ENCODE measurements at regions not wholly inside any gene's neighbourhood (a gene's known extent, or its start where the extent isn't known, plus 50 kb on each side); places are given as distances from the start of the nearest gene placed in this dataset.
A peak's percentile ranks its signal among the peaks of the same experiment; 100 is the strongest.

DNA sequence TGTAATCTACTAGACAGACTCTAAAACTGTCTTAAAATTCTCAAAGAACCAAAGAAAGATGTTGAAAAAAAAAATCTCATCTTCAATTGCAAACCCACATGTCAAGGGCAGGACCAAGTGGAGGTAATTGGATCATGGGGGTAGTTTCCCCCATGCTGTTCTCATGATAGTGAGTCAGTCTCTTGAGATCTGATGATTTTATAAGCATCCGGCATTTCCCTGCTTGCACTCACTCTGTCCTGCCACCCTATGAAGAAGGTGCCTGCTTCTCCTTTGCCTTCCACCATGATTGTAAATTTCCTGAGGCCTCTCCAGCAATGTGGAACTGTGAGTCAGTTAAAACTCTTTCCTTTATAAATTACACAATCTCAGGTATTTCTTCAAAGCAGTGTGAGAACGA lies 257.0 kb downstream of the HHIPL2 start:
- DNase-seq (ENCODE audit: low spot score): no peak

DNA sequence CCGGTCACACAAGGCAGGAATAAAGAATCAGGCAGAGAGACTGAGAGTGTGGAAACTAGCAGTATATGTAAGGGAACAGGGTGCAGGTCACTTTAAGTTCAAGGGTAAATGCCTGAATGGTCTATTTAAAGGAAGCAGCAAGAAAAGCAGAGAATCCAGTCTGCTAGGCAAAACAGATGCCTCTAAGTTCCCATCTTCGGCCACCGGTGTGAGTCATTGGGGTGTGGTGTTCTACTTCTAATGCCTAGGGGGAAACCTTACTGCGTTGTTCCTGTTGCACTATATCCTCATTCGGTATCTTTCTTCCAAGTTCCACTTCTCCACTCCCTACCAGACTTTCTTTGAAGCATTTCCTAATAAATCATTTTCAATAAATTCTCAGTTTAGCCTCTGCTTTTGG lies 259.9 kb downstream of the HHIPL2 start:
- no peak for DNase-seq (ENCODE audit: low spot score)

DNA sequence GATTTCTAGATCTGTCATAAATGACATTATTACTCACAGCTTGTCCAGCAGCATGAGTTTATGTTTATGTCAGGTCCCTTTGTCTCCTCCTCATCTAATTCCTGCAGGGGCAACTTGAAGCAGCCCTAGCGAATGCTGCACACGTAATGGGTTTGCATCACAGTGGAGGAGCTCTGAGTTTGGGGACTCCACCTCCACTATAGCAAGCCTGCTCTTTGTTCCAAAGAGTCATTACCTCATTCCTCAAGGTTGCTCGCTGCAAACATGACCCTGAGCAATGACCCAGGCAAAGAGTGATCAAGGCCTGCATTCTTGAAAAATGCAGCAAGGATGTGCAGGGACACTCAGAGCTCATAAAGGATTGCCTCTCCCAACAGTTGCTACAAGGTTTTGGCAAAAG lies 261.9 kb downstream of the HHIPL2 start:
- no peak for DNase-seq (ENCODE audit: low spot score)

DNA sequence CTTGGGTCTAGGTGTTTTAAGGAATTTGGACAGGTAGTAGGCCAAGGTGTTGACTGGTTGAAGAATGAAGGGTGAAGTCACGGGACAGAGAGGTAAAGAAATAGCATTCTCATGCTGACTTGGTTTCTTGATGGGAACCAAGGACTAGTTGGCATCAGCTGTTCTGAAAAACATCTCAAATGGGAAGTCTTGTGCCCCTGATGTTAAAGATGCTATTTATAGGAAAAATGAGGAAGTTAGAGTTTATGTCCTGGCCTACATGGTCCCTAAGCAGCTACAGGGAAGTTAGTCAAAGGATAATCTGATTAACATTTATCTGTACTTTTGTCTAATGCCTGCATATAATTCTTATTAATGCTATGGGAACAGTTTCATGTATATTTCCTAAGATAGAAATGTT lies 262.4 kb downstream of the HHIPL2 start:
- peak; percentile 10 for DNase-seq (ENCODE audit: low spot score)

DNA sequence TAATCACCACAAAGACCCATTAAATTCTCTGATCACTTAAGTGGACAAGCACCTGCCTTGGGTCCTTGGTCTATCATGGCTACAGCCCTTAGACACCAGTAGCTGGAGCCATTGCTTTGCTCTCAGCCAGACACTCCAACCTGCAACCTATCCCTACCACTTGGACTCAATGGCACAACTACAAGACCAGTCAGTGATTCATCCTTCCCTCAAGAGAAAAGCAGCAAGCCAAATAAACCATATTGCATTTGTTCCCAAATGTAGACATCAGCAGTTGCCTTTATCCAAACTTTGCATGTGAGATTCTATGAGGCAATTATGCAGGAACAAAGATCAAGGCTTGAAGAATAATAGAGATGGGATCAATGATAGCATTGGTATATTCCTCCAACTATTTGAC lies 263.4 kb downstream of the HHIPL2 start:
- DNase-seq (ENCODE audit: low spot score): no peak

DNA sequence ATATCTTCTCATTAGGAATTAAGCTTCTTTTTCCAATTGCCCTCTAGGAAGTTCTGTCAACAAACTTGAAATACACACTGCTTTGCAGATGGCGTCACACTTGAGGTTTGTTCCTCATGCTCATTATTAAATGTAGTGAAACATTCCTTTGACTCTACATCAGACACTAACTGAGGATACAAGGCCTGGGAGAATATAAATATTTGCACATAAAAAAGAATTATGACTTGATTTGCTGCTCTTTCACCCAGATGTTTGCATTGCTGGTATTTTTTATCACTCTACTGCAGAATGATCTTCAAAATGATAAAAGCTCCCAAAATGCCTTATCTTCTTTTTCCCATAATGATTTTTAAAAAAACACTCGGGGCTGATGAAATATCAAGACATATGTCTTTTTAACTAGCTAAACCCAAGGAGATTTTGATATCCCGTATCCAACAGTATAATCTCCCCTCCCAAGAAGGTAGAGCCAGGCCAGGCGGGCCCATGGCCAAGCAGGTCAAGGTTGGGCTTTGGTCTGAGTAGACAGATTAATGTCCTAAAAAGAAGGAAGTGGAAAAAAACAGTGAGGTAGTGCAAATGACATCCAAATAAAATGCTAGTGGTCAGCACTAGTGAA lies 264.6 kb downstream of the HHIPL2 start:
- DNase-seq (ENCODE audit: low spot score): no peak

DNA sequence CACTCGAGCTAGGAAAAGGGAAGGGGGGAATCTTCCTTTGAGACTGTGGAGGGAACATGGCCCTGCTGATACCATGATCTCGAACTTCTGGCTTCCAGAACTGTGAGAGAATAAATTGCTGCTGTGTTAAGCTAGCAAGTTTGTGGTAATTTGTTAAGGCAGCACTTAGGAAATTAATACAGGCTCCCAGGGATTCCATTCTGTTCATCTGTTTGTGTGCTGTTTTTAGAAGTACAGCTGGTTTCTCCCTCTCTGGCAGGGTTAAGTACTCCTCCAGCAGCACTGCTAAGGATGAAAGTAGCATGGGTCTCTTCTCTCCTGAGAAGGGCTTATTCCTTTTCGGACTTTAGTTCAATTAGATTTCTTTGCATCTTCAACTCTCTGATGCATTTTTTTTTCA lies 268.3 kb downstream of the HHIPL2 start:
- DNase-seq (ENCODE audit: low spot score): no peak

DNA sequence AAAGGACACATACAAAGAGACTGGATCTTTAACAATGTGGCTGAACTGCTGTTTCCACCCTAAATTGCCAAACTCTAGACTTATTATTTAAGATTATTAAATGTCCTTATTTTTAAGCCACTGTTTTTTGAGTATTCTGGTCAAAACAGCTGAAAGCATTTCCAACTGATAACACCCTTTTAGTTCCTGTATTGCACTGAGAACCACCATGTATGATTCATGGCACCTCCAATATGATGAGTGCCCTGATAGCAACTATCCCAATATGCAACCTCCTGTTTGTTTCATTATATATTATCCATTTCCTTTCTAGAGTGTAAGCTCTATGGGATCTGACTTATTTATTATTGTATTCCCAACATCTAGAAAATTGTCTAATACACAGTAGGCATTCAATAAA lies 269.4 kb downstream of the HHIPL2 start:
- DNase-seq (ENCODE audit: low spot score): no peak

DNA sequence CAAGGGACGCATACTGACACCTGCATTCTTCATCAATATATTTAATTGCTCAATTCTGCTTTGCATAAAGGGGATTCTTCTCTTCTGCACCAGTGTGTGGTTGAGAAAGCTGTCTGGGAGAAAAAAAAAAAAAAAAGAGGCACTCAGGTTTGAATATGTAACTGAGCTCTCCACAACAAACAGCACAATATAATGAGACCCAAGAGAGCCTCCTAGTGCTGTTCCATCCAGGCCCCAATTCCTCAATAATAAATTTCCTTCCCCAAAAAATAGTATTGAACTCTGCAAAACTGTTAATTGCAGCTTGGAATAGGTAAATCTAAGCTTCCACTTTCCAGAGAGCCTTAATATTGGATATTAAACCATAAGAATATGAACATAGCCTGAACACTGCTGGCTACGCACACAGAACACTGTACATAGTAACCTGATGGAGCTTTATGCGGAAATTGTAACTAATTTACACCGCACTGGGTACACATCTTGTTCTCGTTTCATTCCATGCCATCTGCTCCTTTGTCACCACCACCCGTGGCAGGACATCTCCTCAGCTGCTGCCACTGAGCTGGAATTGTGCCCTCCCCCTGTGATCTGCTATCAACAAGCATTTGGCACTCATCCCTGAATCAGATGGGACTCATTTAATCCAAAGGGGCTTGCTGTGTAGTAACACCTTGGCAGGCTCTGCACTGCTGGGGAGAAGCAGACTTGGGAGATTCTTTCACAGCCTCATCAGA lies 272.0 kb downstream of the HHIPL2 start:
- DNase-seq (ENCODE audit: low spot score): peak; percentile 17

DNA sequence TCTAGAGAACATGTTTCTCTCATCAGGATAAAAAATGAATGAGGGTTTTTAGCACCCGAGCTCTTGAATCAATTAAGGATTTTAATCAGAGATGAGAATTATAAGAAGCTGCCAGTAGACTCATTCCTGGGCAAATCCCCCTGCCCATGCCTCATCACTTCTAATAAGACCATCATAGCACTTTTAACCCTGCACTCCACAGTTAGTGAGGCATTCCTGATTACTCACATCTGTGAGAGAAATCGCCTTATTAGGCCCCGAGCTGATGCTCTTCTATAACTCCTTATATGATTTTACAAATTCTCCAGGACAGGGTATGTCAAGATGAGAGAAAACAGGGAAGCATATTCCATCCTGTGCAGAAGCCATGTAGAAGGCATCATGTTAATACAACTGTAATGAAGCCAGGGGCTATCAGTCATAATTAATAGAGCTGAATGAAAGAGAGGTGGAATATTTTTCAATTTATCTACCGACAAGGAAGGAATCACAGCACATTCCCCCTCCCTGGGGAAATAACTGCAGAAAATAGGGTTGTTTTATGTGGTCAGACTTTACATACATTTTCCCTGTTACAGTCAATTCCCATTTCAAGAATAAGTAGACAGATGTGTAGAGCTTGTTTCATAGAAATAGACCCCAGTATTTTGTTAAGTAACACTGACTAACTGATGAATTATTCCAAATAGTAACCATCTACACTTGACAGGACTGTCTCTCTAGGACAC lies 272.7 kb downstream of the HHIPL2 start:
- no peak for DNase-seq (ENCODE audit: low spot score)

DNA sequence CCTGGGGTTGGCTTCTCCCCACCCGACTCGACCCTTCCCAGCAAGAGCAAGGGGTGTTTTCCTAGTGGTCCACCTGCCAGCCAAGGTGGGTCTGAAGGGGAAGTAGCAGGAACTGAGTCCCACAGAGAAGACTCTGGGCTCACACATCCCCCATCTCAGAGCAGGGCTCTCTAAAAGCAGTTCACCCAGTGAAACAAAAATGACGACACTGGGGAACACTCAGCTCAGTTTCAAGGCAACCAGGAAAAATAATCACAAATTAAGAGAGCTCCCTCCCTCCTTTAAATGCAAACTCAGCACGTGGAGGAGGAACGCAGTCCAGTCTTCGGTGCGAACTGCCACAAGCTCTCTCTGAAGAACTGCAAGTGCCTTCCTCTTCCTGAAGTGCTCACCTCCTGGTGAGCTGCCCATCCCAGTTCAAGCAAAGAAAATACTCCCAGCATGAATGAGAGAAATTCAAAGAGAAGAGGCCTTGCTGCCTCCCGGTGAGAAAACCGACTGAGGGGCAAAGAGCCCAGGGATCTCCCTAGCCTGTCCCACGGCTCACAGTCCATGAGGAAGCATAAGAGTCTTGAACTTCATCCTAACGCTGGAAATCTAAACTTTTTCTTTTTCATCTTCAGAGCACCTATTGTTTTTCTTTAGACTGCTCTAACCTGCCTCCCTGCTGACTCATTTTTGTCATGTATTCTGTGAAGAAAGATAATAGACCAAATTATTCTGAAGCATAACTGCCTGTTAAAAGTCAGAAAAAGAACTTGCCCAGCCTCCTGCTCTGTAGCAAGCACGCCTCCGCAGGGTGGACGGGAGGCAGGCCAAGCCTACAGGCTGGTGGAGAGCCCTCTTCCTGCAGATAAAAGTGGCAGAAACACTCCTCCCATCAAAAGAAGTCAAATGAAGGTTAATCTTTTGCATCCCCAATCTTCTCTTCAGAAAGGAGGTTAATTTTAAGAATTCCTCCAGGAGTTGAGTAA lies 281.4 kb downstream of the HHIPL2 start:
- no peak for DNase-seq (ENCODE audit: low spot score)

DNA sequence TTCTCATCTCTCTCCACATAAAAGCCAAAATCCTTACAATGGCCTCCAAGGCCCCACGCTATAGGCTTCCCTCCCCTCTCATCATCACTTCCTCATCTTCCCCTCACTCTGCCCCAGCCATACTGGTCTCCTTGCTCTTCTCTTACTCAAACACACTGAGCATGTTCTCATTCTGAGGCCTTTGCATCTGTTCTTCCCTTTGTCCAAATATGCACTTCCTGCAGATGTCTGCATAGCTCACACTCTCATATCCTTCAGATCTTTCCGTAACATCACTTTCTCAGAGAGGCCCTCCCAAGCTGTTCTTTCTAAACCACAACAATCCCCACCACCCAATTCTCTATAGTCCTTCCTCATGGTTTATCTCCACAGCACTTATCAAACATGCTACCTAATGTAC lies 284.1 kb downstream of the HHIPL2 start:
- DNase-seq (ENCODE audit: low spot score): no peak

DNA sequence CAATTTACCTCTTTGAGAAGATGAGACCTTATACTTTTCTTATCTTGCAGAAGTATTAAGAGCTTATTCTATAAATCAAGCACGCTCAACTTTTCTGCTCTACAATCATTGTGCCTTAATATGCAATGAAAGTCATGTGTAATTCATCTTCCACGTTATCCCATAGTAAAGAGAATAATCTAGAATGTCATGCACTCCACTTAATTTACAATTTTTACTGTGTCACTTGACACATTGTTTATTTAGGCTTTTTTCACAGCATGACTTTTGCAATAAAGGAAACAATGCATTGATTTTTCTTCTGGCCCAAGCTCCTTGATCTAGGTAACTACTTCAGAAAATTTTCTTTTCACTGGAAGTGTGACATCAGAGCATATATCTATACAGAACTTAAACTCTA lies 290.9 kb downstream of the HHIPL2 start:
- DNase-seq (ENCODE audit: low spot score): no peak

DNA sequence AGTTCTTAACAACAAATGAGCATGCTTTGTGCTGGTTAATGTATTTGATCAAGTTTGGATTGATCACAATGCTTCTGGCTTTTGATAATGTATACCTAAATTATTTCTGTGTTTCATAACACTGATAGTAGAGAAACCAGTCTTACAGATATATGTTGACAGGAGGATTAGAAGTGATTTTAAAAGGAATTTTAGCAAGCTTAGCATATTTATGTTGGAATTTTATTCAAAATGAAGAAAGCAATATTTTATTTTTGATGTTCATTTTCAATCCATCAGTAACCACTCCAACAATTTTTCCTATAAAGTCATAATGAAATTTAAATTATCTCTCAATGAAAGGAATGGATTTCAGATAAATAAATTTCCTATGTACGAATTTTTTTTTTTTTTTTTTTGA lies 291.8 kb downstream of the HHIPL2 start:
- no peak for DNase-seq (ENCODE audit: low spot score)

DNA sequence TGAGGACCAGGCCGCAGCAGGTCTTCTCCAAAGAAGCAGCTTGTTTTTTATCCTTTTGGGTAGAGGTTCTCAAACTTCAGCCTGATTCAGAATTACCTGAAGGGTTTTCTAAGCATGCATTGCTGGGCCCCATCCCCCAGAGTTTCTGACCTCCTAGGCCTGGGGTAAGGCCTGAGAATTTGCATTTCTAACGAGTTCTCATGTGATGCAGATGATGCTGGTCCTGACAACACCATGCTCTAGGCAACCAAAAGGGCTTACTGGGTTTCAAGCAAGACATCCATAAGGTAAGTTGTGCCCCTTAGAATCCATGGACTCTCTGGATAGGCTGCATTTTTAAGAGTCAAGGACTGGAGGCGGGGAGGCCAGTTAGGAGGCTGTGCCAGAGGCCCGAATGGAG lies 295.1 kb downstream of the HHIPL2 start:
- no peak for DNase-seq (ENCODE audit: low spot score)

DNA sequence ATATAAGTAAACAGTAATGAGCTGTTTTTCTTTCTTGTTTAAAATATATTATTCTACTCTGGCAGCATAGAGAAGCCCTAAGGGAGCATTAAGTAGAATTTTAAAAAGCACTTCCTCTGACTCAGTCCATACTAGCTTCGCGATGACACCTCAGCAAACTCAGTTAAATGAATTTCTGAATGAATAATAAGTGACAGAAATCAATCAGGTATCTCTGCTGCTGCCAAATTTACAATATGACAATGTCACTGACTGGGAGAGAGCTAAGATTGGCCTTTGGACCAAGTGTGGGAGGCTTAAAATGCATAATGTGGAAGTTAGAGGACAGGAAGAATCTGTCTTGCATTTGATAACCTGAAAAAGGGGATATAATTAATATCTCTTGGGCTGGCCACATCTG lies 296.1 kb downstream of the HHIPL2 start:
- no peak for DNase-seq (ENCODE audit: low spot score)

DNA sequence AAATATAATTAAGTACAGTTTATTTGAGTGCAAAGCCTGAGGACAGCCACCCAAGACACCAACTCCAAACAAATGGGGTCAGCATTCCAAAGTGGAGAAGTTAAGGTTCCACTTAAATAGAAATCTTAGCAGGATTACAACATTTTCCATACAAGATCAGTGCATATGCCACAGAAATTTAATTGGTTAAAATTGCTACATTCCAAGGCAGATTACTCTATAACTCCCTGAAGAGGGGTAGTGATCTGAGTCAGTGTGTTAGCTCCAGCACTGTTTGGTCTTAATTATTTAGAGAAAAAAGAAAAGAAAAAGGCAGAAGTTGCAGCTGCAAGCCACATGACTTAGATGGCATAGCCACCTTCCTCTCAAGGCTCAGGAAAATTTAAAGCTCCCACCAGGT lies 297.5 kb downstream of the HHIPL2 start:
- DNase-seq (ENCODE audit: low spot score): no peak

DNA sequence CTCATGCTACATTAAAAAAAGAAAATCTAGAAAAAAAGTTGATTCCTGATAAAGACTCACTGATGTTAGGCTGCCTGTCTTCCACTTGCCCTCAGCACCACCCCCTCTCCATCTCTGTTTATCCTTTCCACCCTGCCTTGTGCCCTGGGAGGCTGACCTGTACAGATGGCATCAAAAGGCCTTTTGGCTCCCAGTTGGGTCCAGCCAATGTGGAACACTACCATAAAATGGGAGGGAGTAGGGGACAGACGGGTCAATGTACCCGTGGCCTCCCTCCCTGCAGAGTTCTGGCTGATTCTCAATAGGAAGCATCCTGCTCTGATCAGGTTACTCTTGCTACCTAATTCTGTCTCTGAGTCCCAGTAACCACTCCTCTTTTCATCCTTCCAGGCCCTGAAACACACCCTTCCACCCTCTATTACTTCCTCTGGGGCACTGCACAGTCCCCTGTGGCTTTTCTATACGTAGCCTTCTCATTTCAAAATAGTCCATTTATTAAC lies 300.0 kb downstream of the HHIPL2 start:
- no peak for DNase-seq (ENCODE audit: low spot score)

DNA sequence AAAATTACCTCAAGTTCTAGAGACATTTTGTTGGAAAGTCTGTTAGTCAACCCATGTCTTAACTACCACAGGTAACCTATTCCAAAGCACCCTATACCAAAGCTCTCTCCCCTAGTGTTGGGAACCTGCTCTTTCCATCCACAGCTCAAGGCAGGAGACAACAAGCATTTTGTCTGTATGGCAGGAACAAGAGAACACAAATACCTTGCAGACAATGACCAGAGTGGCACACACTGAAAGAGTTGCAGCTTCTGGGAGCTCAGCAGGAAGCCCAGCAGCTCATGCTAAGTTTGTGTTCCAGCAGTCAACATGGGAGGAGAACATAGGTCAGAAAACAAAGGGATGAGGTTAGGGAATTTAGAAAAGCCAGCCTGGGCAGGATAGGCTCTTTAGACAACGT lies 300.8 kb downstream of the HHIPL2 start:
- no peak for DNase-seq (ENCODE audit: low spot score)

DNA sequence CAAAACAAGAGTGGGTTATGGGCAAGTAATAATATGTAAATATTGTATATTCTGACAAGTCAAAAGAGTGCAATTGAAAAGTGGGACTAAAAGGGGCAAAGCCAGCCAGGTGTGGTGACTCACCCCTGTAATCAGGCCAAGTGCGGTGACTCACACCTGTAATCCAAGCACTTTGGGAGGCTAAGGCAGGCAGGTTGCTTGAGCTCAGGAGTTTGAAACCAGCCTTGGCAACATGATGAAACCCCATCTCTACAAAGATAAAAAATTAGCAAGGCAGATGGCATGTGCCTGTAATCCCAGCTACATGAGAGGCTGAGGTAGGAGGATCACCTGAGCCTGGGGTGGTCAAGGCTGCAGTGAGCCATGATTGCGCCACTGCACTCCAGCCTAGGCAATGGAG lies 304.0 kb downstream of the HHIPL2 start:
- DNase-seq (ENCODE audit: low spot score): no peak

DNA sequence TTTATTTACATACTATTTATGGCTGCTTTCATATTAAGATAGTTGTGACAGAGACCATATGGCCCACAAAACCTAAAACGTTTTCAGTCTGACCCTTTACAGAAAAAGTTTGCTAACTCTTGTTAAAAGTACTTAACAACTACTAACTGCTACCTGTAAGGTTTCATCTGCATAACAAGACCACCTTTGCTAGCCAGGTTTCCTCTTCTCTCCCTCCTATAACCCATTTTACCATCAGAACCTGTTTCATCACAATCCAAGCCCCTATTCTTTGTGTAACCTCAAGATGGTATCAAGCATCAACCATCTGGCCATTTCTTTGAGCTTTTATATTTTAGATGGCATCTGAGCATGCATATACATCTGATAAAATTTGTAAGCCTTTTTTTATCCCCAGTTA lies 305.4 kb downstream of the HHIPL2 start:
- no peak for DNase-seq (ENCODE audit: low spot score)

DNA sequence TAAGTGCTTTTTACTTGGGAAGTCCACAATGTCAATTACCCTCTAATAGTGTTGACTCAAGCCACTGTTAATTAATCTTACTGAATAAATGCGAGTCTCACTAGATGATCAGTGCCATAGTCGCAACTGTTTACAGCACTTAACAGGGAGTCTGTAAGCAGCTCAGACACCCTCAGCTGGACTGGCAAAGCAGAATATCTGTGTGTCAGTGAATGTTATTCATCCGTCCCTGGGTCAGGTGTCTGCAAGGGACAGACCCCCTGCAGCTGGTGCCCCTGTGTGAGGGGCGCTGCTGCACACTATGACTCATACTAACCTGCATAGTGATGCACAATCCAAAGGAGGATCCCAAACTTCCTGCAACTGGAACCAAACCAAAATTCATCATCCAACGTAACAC lies 306.5 kb downstream of the HHIPL2 start:
- DNase-seq (ENCODE audit: low spot score): no peak
